Endodermal cell (in vitro differentiated cells): ENCODE measurements at regions not wholly inside any gene's neighbourhood (a gene's known extent, or its start where the extent isn't known, plus 50 kb on each side); places are given as distances from the start of the nearest gene placed in this dataset.
"Not testable (repeated sequence)": the region's sequence is repeated elsewhere in the genome, so short reads cannot be mapped to it uniquely, and the experiment has no call there.

Experiments
- DNase-seq: peaks from one replicate; pipeline ENCODE4 v3.0.0-alpha.2; 2017
- H3K27ac ChIP-seq: 2 replicates; pipeline ENCODE4 v1.5.1; 2013; ENCODE audit warnings: mild to moderate bottlenecking, low read depth, low read length, moderate library complexity
- H3K27me3 ChIP-seq: 2 replicates; pipeline ENCODE4 v1.6.1; 2013; ENCODE audit warnings: mild to moderate bottlenecking, low read length, moderate library complexity; ENCODE audit not compliant: insufficient read depth, control insufficient read depth, poor library complexity, severe bottlenecking
- H3K36me3 ChIP-seq: 2 replicates; pipeline ENCODE4 v1.7.0; 2013; ENCODE audit warnings: mild to moderate bottlenecking, low read length, moderate library complexity; ENCODE audit not compliant: control insufficient read depth, insufficient read depth
- H3K4me1 ChIP-seq: one replicate; pipeline ENCODE4 v1.7.0; 2013; ENCODE audit warnings: low read length; ENCODE audit not compliant: control insufficient read depth, insufficient read depth
- H3K4me3 ChIP-seq: 2 replicates; pipeline ENCODE4 v1.5.1; 2013; ENCODE audit warnings: mild to moderate bottlenecking, low read length, moderate library complexity
- H3K9ac ChIP-seq: 2 replicates; pipeline ENCODE4 v1.6.1; 2013; ENCODE audit warnings: mild to moderate bottlenecking, low read length, moderate library complexity; ENCODE audit not compliant: poor library complexity, severe bottlenecking; ENCODE audit errors: extremely low read depth
- H3K9me3 ChIP-seq: 2 replicates; pipeline ENCODE4 v1.6.1; 2013; ENCODE audit warnings: mild to moderate bottlenecking, low read length, moderate library complexity; ENCODE audit not compliant: control insufficient read depth
- H3K27ac Mint-ChIP-seq: 2 replicates; pipeline ENCODE4 v1.8.0; 2020; ENCODE audit warnings: mixed read lengths
- H3K27me3 Mint-ChIP-seq: 2 replicates; pipeline ENCODE4 v1.8.0; 2021; ENCODE audit warnings: mild to moderate bottlenecking, mixed read lengths; ENCODE audit not compliant: insufficient read depth
- H3K36me3 Mint-ChIP-seq: 2 replicates; pipeline ENCODE4 v1.8.0; 2020; ENCODE audit warnings: low read depth, mixed read lengths
- H3K4me1 Mint-ChIP-seq: 2 replicates; pipeline ENCODE4 v1.8.0; 2020; ENCODE audit warnings: mixed read lengths
- H3K4me3 Mint-ChIP-seq: 2 replicates; pipeline ENCODE4 v1.8.0; 2020; ENCODE audit warnings: mild to moderate bottlenecking, moderate library complexity, mixed read lengths
- H3K9me3 Mint-ChIP-seq: 2 replicates; pipeline ENCODE4 v1.8.0; 2020; ENCODE audit warnings: mild to moderate bottlenecking, mixed read lengths
- WGBS, 2 experiments: methylation state at CpG; one replicate each; pipeline versions ENCODE4 v1.1.5 to v1.1.7; 2013; ENCODE audit warnings: missing lambda C conversion rate in 2 of 2, mixed read lengths in 1 of 2; ENCODE audit not compliant: insufficient coverage in 1 of 2, insufficient read length in 1 of 2; 5-methylcytosine and 5-hydroxymethylcytosine counted together

- H3K36me3 ChIP-seq, DNase-seq, H3K36me3 Mint-ChIP-seq, H3K4me1 ChIP-seq, H3K27me3 Mint-ChIP-seq, H3K9me3 Mint-ChIP-seq, H3K9ac ChIP-seq, H3K9me3 ChIP-seq, H3K27ac Mint-ChIP-seq, H3K27ac ChIP-seq, H3K4me1 Mint-ChIP-seq, H3K4me3 Mint-ChIP-seq, H3K27me3 ChIP-seq, H3K4me3 ChIP-seq: not testable (repeated sequence)
- no CpG with 5 or more reads among the region's 1 CpG for WGBS, 2 experiments
These were observed 127.5 kb downstream of the SPDYE17 start for GRCh38 chr7:76904688-76905087.

GRCh38 chr7:76901944-76902710, 130.0 kb downstream of the SPDYE17 start:
- not testable (repeated sequence) for H3K4me1 Mint-ChIP-seq, H3K36me3 ChIP-seq, H3K27me3 Mint-ChIP-seq, H3K9ac ChIP-seq, H3K4me3 ChIP-seq, H3K9me3 Mint-ChIP-seq, H3K36me3 Mint-ChIP-seq, H3K9me3 ChIP-seq, DNase-seq, H3K27me3 ChIP-seq, H3K4me3 Mint-ChIP-seq, H3K4me1 ChIP-seq, H3K27ac Mint-ChIP-seq, H3K27ac ChIP-seq
- WGBS, 2 experiments, result 96 to 100% methylated on average over 1 to 4 of the region's 6 CpGs

GRCh38 chr7:76898807-76899206, 133.4 kb downstream of the SPDYE17 start:
- 99% methylated on average over 4 of the region's 5 CpGs; no CpG with 5 or more reads in 1 of the 2 experiments for WGBS, 2 experiments
- not testable (repeated sequence) for H3K36me3 Mint-ChIP-seq, H3K4me1 Mint-ChIP-seq, H3K27ac ChIP-seq, DNase-seq, H3K4me3 Mint-ChIP-seq, H3K27me3 ChIP-seq, H3K9me3 ChIP-seq, H3K27ac Mint-ChIP-seq, H3K4me3 ChIP-seq, H3K36me3 ChIP-seq, H3K9ac ChIP-seq, H3K4me1 ChIP-seq, H3K9me3 Mint-ChIP-seq, H3K27me3 Mint-ChIP-seq

- DNase-seq, H3K9me3 Mint-ChIP-seq, H3K9me3 ChIP-seq, H3K4me3 ChIP-seq, H3K36me3 Mint-ChIP-seq, H3K27me3 Mint-ChIP-seq, H3K4me1 Mint-ChIP-seq, H3K4me1 ChIP-seq, H3K27ac ChIP-seq, H3K27me3 ChIP-seq, H3K4me3 Mint-ChIP-seq, H3K9ac ChIP-seq, H3K27ac Mint-ChIP-seq, H3K36me3 ChIP-seq: not testable (repeated sequence)
- 100% methylated on average over 1 of the region's 2 CpGs; no CpG with 5 or more reads in 1 of the 2 experiments for WGBS, 2 experiments
These were observed 135.2 kb downstream of the SPDYE17 start for GRCh38 chr7:76897007-76897406.

- not testable (repeated sequence) for H3K4me1 ChIP-seq, H3K27me3 ChIP-seq, H3K9ac ChIP-seq, H3K9me3 ChIP-seq, H3K4me3 ChIP-seq, H3K27ac ChIP-seq, H3K4me1 Mint-ChIP-seq, H3K27ac Mint-ChIP-seq, H3K36me3 ChIP-seq, H3K9me3 Mint-ChIP-seq, DNase-seq, H3K27me3 Mint-ChIP-seq, H3K36me3 Mint-ChIP-seq, H3K4me3 Mint-ChIP-seq
- WGBS, 2 experiments, result 92 to 97% methylated on average over 2 to 4 of the region's 4 CpGs
These were observed 136.5 kb downstream of the SPDYE17 start for GRCh38 chr7:76895696-76896095.

GRCh38 chr7:76891771-76892170, 140.4 kb downstream of the SPDYE17 start:
- H3K27me3 Mint-ChIP-seq, H3K36me3 ChIP-seq, H3K4me3 ChIP-seq, H3K9me3 ChIP-seq, H3K27ac ChIP-seq, DNase-seq, H3K36me3 Mint-ChIP-seq, H3K27ac Mint-ChIP-seq, H3K9me3 Mint-ChIP-seq, H3K4me1 ChIP-seq, H3K27me3 ChIP-seq, H3K4me3 Mint-ChIP-seq, H3K9ac ChIP-seq, H3K4me1 Mint-ChIP-seq: not testable (repeated sequence)
- 83% methylated on average over 1 of the region's 1 CpG; no CpG with 5 or more reads in 1 of the 2 experiments for WGBS, 2 experiments

- H3K36me3 Mint-ChIP-seq, H3K9me3 ChIP-seq, H3K9me3 Mint-ChIP-seq, H3K4me3 Mint-ChIP-seq, DNase-seq, H3K4me1 Mint-ChIP-seq, H3K27me3 Mint-ChIP-seq, H3K9ac ChIP-seq, H3K27ac ChIP-seq, H3K4me3 ChIP-seq, H3K27me3 ChIP-seq, H3K4me1 ChIP-seq, H3K27ac Mint-ChIP-seq, H3K36me3 ChIP-seq: not testable (repeated sequence)
- WGBS, 2 experiments, result 82 to 90% methylated on average over 2 to 3 of the region's 7 CpGs
These were observed 152.3 kb downstream of the SPDYE17 start for GRCh38 chr7:76879733-76880288.
